ENCODE measurements at regions not wholly inside any gene's neighbourhood (a gene's known extent, or its start where the extent isn't known, plus 50 kb on each side); places are given as distances from the start of the nearest gene placed in this dataset.

DNA sequence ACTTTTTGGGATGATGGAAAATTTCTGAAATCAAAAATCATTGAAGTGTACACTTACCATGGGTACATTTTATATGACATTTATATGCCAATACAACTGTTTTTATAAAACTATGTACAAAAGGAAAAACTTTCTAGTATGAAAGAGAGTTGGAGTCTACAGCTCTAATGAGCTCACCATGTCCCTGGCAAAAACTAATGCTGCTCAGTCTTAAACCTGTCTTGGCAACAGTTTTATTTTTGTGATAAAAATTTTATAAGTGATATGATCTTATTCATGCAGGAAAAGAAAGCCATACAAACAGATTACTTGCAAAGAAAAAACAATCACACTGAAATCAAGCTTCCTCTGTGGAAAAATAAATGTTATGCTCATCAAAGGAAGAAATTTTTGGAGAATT lies 78.9 kb upstream of the RASEF start:
- peak; percentile 70 for DNase-seq (ENCODE audit: low read depth)
- H3K4me3 ChIP-seq (ENCODE audit: low read depth, low read length) = no peak overlapping the region
- TF ChIP-seq, protein P1, sequence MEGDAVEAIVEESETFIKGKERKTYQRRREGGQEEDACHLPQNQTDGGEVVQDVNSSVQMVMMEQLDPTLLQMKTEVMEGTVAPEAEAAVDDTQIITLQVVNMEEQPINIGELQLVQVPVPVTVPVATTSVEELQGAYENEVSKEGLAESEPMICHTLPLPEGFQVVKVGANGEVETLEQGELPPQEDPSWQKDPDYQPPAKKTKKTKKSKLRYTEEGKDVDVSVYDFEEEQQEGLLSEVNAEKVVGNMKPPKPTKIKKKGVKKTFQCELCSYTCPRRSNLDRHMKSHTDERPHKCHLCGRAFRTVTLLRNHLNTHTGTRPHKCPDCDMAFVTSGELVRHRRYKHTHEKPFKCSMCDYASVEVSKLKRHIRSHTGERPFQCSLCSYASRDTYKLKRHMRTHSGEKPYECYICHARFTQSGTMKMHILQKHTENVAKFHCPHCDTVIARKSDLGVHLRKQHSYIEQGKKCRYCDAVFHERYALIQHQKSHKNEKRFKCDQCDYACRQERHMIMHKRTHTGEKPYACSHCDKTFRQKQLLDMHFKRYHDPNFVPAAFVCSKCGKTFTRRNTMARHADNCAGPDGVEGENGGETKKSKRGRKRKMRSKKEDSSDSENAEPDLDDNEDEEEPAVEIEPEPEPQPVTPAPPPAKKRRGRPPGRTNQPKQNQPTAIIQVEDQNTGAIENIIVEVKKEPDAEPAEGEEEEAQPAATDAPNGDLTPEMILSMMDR (IDR thresholded peaks at IDR 0.05; ENCODE audit: control insufficient read depth, extremely low read depth, insufficient read depth) = no peak

DNA sequence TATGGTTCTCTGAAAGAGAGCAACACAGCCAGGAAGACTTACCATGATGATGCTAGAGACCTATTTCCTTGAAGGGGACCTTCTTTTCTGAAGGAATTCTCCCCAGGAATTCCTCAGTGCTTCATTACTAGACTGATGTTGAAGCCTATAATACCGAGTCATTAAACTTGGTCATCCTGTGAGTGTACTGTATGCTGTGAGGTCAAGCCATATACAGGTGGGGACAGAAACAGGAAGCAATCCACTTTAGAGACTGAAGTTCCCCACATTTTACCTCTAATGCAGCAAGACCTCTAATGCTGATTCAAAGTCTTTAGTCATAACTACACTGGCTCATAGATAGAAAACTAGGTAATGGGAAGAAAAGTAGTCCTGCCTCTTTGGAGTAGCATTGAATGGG lies 77.1 kb upstream of the RASEF start:
- DNase-seq (ENCODE audit: low read depth) = no peak
- TF ChIP-seq, protein P1 (IDR thresholded peaks at IDR 0.05; ENCODE audit: control insufficient read depth, extremely low read depth, insufficient read depth) = no peak
- no peak overlapping the region for H3K4me3 ChIP-seq (ENCODE audit: low read depth, low read length)

DNA sequence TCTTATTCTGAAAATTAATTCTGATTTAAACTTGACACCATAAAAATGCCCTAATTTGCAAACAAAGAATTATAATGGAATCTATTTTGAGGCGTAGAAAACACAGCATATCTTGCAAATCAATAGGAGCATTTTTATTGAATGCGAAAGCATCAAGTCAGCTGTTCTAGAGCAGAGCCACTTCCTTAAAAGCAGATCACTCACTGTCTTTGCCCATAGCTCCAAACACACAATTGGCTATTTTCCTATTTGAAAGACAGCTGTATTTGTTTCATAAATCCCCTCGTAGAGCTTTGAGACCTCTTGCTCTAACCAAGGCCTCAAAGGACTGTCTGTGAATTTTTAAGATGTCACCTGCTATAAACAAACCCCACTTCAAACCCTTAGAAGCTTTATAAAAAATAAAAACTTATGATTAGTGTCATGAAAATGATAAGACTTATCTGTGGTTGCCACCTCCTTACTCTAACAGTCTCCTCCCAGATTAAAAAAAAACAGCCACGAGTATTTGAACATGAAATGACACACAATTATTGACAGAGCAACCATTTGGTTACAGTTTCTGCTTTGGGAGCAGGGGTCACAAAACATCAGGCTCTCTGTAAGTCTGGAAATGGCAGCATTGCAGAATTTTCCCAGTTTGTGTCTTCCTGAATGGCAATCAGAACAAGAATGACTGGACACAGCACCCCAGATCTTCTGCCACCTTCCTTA lies 75.6 kb upstream of the RASEF start:
- DNase-seq (ENCODE audit: low read depth) = no peak
- H3K4me3 ChIP-seq (ENCODE audit: low read depth, low read length) = no peak overlapping the region
- TF ChIP-seq, protein P1 (IDR thresholded peaks at IDR 0.05; ENCODE audit: control insufficient read depth, extremely low read depth, insufficient read depth) = no peak

DNA sequence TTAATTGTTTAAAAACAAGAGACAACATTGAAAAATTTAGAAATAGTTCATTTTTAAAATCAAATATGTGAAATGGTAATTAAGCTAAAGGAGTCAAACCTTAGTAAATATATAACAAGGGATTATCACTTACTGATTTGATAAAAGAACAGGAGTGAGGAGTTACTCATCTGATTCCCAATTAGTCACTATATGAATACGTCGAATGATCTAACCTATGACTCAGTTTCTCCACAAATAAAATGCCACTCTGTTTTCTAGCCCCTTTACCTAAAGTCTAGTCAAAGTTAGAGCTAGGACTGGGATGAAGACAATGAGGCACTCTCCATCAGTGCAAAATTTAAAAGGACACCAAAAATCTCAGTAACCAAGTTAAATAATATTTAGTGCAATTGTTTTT lies 70.4 kb upstream of the RASEF start:
- TF ChIP-seq, protein P1 (IDR thresholded peaks at IDR 0.05; ENCODE audit: control insufficient read depth, extremely low read depth, insufficient read depth) = no peak
- no peak for DNase-seq (ENCODE audit: low read depth)

DNA sequence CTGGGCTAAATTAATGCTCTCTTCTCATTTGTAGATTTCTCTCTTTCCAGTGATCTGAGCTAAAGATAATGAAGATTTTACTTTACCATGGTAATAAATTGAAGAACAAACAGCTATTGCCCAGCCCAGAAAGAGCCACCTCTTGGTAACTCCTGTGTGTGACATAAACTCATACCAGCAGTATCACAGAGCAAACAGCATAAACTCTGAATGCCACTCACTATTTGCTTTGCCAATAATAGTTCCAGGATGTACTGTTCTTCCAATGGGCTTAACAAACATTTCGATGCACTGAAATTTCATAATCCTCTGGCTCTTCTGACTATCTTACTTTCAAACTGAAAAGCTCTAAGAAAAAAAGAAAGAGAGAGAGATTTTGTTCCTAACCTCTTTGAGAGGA lies 69.8 kb upstream of the RASEF start:
- peak overlapping the region; percentile 21; the same call in 1 of the 2 replicates for H3K4me3 ChIP-seq (ENCODE audit: low read depth, low read length)
- TF ChIP-seq, protein P1 (IDR thresholded peaks at IDR 0.05; ENCODE audit: control insufficient read depth, extremely low read depth, insufficient read depth) = peak; percentile 15; the same call in 1 of the 2 replicates

More for the DNA sequence above, 70.4 kb upstream of the RASEF start:
- H3K4me3 ChIP-seq (ENCODE audit: low read depth, low read length) = peak overlapping the region; percentile 21; the same call in 1 of the 2 replicates

DNA sequence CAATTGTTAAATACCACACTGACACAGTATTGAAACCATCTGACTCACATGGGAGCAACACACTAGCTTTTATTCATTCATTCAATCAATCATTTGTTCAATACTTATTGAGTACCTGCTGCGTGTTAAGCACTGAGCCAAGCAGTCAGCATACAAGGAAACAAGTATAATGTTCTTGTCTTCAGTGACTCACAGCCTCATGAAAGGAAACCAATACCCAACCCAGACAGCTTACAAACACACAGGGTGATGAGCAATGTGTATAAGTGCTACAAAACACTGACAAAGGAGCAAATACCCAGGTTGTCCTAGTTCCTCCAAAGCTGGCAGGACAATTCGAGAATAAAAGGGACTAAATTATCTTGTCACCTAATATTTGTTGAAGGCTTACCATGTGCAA lies 67.6 kb upstream of the RASEF start:
- no peak for DNase-seq (ENCODE audit: low read depth)
- H3K4me3 ChIP-seq (ENCODE audit: low read depth, low read length) = no peak overlapping the region
- TF ChIP-seq, protein P1 (IDR thresholded peaks at IDR 0.05; ENCODE audit: control insufficient read depth, extremely low read depth, insufficient read depth) = no peak

More for the DNA sequence above, 69.8 kb upstream of the RASEF start:
- DNase-seq (ENCODE audit: low read depth) = peak; percentile 92

DNA sequence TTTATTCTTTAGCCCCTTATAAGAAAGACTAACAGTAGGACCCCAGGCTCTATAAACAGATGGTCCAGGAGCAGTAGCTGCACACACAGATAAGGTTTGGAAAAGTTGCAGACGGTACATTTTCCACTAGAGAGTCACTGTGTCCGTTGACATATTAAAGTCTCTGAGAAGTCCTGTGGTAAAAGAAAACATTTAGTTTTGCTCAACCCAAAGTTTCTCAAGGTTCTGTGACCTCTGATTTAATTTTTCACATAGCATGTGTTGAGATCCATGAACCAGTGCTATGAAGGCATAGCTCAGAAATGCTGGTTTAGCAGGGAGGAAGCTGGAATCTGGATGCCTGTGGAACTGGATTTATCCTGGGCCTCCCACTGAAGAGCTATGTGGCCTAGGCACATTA lies 62.7 kb upstream of the RASEF start:
- no peak overlapping the region for H3K4me3 ChIP-seq (ENCODE audit: low read depth, low read length)
- no peak for DNase-seq (ENCODE audit: low read depth)
- TF ChIP-seq, protein P1 (IDR thresholded peaks at IDR 0.05; ENCODE audit: control insufficient read depth, extremely low read depth, insufficient read depth) = no peak

All from LNCaP clone FGC (cell line).